ENCODE measurements at regions not wholly inside any gene's neighbourhood (a gene's known extent, or its start where the extent isn't known, plus 50 kb on each side); places are given as distances from the start of the nearest gene placed in this dataset.
A peak's percentile ranks its signal among the peaks of the same experiment; 100 is the strongest.
"Not testable (repeated sequence)": the region's sequence is repeated elsewhere in the genome, so short reads cannot be mapped to it uniquely, and the experiment has no call there.

DNA sequence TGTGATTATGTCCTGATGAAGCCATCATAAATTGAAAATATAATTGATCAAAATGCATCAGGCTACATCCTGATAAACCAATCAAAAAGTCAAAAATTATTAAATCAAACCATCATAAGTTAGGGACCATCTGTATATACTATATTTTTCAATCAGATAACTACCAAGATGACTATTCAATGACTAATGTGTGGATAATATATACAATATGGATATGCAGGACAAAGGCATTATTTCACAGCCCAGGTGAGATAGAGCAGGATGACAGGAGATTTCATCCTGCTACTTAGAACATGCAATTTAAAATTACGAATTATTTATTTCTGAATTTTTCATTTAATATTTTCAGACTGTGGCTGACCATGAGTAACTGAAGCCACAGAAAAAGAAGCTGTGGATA lies 137.3 kb upstream of the GNAI1 start:
- Histone ChIP-seq H3K9me3 (ENCODE audit: insufficient read depth, low read depth) (no peaks in the 10 kb centered on the region), H3F3A (ENCODE audit: insufficient read depth, low read depth) (no peaks in the 10 kb centered on the region; the same call in 1 of the 2 replicates), H3K36me3 (ENCODE audit: low read depth) (no peaks in the 10 kb centered on the region), H3K9me2 (ENCODE audit: insufficient read depth) (peaks cover 9% of the 10 kb centered on the region; the same call in 1 of the 2 replicates), H3K4me3 (no peak overlapping the region), H3K27me3 (ENCODE audit: insufficient read depth, low read depth) (no peaks in the 10 kb centered on the region), H3K4me1 (replicated peaks; ENCODE audit: insufficient read depth) (no peaks in the 10 kb centered on the region), H3K79me2 (ENCODE audit: low read depth) (no peaks in the 10 kb centered on the region), H2AFZ (peak overlapping the region; percentile 28; the same call in 1 of the 2 replicates), H4K20me1 (ENCODE audit: insufficient read depth) (no peaks in the 10 kb centered on the region), H3K27ac (no peak overlapping the region), H3K4me2 (no peak overlapping the region)
- ChIA-PET POLR2A (ENCODE audit: unreplicated experiment) (no interaction called here), CTCF (no interaction called here)
- TF ChIP-seq EZH2 (IDR thresholded peaks at IDR 0.05; ENCODE audit: low read depth) (no peak), CTCF (conservative IDR thresholded peaks at IDR 0.05) (no peak)
- no TSS peak for BruUV-seq (replicated peaks)
- intact Hi-C loops (cut with micrococcal nuclease; ENCODE audit: unreplicated experiment) = no loop called here
- no peak for DNase-seq

GRCh38 chr7:79995741-79996140 lies 138.9 kb upstream of the GNAI1 start:
- H3K9me2 ChIP-seq (ENCODE audit: insufficient read depth); H3F3A ChIP-seq (ENCODE audit: insufficient read depth, low read depth); intact Hi-C loops (cut with micrococcal nuclease; ENCODE audit: unreplicated experiment); DNase-seq; H4K20me1 ChIP-seq (ENCODE audit: insufficient read depth); H3K9me3 ChIP-seq (ENCODE audit: insufficient read depth, low read depth); POLR2A ChIA-PET (ENCODE audit: unreplicated experiment); H2AFZ ChIP-seq; H3K27me3 ChIP-seq (ENCODE audit: insufficient read depth, low read depth); BruUV-seq (replicated peaks); CTCF ChIA-PET; H3K79me2 ChIP-seq (ENCODE audit: low read depth); H3K27ac ChIP-seq; H3K36me3 ChIP-seq (ENCODE audit: low read depth); H3K4me2 ChIP-seq; H3K4me3 ChIP-seq; H3K4me1 ChIP-seq (replicated peaks; ENCODE audit: insufficient read depth): not testable (repeated sequence)

- Histone ChIP-seq H3K4me2 (no peak overlapping the region), H3K9me3 (ENCODE audit: insufficient read depth, low read depth) (no peaks in the 10 kb centered on the region), H3K36me3 (ENCODE audit: low read depth) (no peaks in the 10 kb centered on the region), H3K27ac (no peak overlapping the region), H2AFZ (no peak overlapping the region), H3K4me1 (replicated peaks; ENCODE audit: insufficient read depth) (no peaks in the 10 kb centered on the region), H3F3A (ENCODE audit: insufficient read depth, low read depth) (no peaks in the 10 kb centered on the region), H3K9me2 (ENCODE audit: insufficient read depth) (no peaks in the 10 kb centered on the region), H3K79me2 (ENCODE audit: low read depth) (no peaks in the 10 kb centered on the region), H3K27me3 (ENCODE audit: insufficient read depth, low read depth) (no peaks in the 10 kb centered on the region), H3K4me3 (no peak overlapping the region), H4K20me1 (ENCODE audit: insufficient read depth) (no peaks in the 10 kb centered on the region)
- BruUV-seq (replicated peaks) = no TSS peak
- POLR2A ChIA-PET (ENCODE audit: unreplicated experiment) = no interaction called here
- no peak for DNase-seq
- intact Hi-C loops (cut with micrococcal nuclease; ENCODE audit: unreplicated experiment) = no loop called here
- CTCF ChIA-PET = no interaction called here
- TF ChIP-seq CTCF (conservative IDR thresholded peaks at IDR 0.05) (no peak), EZH2 (IDR thresholded peaks at IDR 0.05; ENCODE audit: low read depth) (no peak)
Measured at GRCh38 chr7:79988653-79989052, 146.0 kb upstream of the GNAI1 start.

GRCh38 chr7:79984210-79984609 lies 150.4 kb upstream of the GNAI1 start:
- TF ChIP-seq EZH2 (IDR thresholded peaks at IDR 0.05; ENCODE audit: low read depth) (no peak), CTCF (conservative IDR thresholded peaks at IDR 0.05) (no peak)
- Histone ChIP-seq H4K20me1 (ENCODE audit: insufficient read depth) (no peaks in the 10 kb centered on the region), H3K36me3 (ENCODE audit: low read depth) (no peaks in the 10 kb centered on the region), H3K27me3 (ENCODE audit: insufficient read depth, low read depth) (no peaks in the 10 kb centered on the region), H3K9me3 (ENCODE audit: insufficient read depth, low read depth) (no peaks in the 10 kb centered on the region), H3K4me1 (replicated peaks; ENCODE audit: insufficient read depth) (peaks cover 12% of the 10 kb centered on the region), H3K4me3 (no peak overlapping the region), H2AFZ (no peak overlapping the region), H3K79me2 (ENCODE audit: low read depth) (no peaks in the 10 kb centered on the region), H3F3A (ENCODE audit: insufficient read depth, low read depth) (no peaks in the 10 kb centered on the region), H3K27ac (no peak overlapping the region), H3K9me2 (ENCODE audit: insufficient read depth) (no peaks in the 10 kb centered on the region), H3K4me2 (no peak overlapping the region)
- intact Hi-C loops (cut with micrococcal nuclease; ENCODE audit: unreplicated experiment) = no loop called here
- ChIA-PET POLR2A (ENCODE audit: unreplicated experiment) (no interaction called here), CTCF (no interaction called here)
- DNase-seq = no peak
- no TSS peak for BruUV-seq (replicated peaks)
